Nephron progenitor cell (in vitro differentiated cells): ENCODE measurements at regions not wholly inside any gene's neighbourhood (a gene's known extent, or its start where the extent isn't known, plus 50 kb on each side); places are given as distances from the start of the nearest gene placed in this dataset.

Source experiments
- DNase-seq: peaks from one replicate; pipeline ENCODE4 v3.0.0; 2021
- H3K27ac Mint-ChIP-seq: 2 replicates; pipeline ENCODE4 v1.8.0; 2021; ENCODE audit warnings: mild to moderate bottlenecking, moderate library complexity, mixed read lengths
- H3K27me3 Mint-ChIP-seq: 2 replicates; pipeline ENCODE4 v1.8.0; 2021; ENCODE audit warnings: mild to moderate bottlenecking, low read depth, mixed read lengths; ENCODE audit not compliant: poor library complexity
- H3K36me3 Mint-ChIP-seq: 2 replicates; pipeline ENCODE4 v1.8.0; 2021; ENCODE audit warnings: low read depth, mixed read lengths
- H3K4me1 Mint-ChIP-seq: 2 replicates; pipeline ENCODE4 v1.8.0; 2021; ENCODE audit warnings: mixed read lengths
- H3K4me3 Mint-ChIP-seq: 2 replicates; pipeline ENCODE4 v1.8.0; 2021; ENCODE audit warnings: mild to moderate bottlenecking, moderate library complexity, mixed read lengths
- H3K9me3 Mint-ChIP-seq: 2 replicates; pipeline ENCODE4 v1.8.0; 2021; ENCODE audit warnings: mild to moderate bottlenecking, moderate library complexity, mixed read lengths
- CTCF ChIP-seq: fragments of 200-600 bp; sonication (generic); IDR thresholded peaks from 2 replicates; pipeline ENCODE4 v1.5.0; 2021; ENCODE audit warnings: antibody characterized with exemption

DNA sequence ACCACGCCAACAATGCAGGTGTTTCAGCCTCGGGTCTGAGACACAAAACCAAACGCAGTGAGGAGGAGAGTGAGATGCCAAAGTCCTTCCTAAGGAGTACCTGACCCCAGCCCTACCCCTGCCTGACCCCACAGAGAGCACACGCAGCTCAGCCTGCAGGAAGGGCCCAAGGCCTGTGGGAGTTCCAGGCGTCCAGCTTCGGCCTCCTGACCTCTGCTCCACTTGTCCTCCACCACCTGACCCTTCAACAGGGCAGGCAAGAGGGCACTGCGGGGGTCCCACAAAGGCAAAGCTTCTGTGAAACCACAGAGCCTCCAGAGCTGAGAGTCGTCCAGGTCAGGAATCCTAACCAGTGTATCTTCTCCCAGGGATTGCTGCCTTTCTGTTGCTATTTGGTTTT lies 122.0 kb upstream of the PPP2R2D start:
- Mint-ChIP-seq H3K4me3 (no peak overlapping the region), H3K36me3 (peaks cover 15% of the 10 kb centered on the region), H3K27me3 (peaks cover 26% of the 10 kb centered on the region), H3K4me1 (peaks cover 33% of the 10 kb centered on the region), H3K9me3 (peaks cover 75% of the 10 kb centered on the region), H3K27ac (peak overlapping the region; percentile 36)
- no peak for TF ChIP-seq CTCF
- no peak for DNase-seq

DNA sequence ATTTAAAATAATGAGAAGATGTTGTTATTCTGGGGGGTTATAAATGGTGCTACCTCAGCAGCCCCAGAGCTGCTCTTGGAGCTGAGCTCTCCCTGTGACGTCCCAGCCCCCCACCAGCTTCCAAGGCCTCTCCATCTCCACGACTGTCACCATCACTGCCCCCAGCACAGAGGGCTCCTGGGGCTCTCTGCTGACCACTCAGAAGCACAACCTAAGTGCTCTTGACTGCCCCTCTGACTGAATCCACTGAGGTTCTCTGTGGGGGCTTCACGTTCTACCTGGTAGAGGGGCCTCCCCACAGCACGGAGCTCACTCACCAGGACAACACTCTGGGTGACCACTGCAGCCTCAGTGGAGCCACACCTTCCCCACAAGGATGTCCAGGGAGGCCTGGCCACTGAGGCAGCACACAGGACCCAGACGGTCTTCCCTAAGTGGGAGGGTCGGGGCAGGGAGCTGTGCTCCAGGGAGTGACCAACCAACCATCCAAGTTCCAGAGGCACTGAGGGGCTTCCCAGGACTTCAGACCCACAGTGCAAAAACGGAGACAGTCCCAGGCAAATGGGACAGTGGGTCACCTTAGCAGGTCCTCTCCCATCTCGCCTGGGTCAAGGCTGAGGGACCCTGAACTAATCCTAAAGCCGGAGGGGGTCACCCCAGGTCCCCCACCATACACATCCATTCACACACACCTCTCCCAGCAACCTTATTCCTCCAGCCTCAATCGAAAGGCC lies 121.0 kb upstream of the PPP2R2D start:
- peaks cover 25% of the 10 kb centered on the region for H3K4me1 Mint-ChIP-seq
- peaks cover 25% of the 10 kb centered on the region for H3K27me3 Mint-ChIP-seq
- H3K36me3 Mint-ChIP-seq: peaks cover 17% of the 10 kb centered on the region
- DNase-seq: no peak
- peaks cover 84% of the 10 kb centered on the region for H3K9me3 Mint-ChIP-seq
- no peak for TF ChIP-seq CTCF
- no peak overlapping the region for H3K4me3 Mint-ChIP-seq
- no peak overlapping the region for H3K27ac Mint-ChIP-seq

DNA sequence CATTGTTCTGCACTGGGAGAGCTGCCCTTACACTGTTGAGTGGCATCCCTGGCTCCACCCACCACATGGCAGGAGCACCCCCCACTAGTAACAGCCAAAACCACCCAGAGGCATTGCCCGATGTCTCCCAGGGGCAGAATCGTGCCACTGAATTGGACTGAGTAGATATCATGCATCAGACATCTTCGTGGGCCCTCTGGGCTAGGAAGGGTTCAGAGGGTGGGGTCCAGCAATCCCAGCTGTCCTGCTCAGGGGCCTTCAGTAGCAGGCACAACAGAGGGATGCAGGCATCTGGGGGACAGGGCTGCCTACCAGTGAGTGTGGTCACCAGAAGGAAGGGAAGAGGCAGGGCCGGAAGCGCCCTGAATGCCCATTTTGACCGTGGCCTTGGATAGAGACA lies 119.7 kb upstream of the PPP2R2D start:
- peaks cover 22% of the 10 kb centered on the region for H3K27me3 Mint-ChIP-seq
- peaks cover 24% of the 10 kb centered on the region for H3K4me1 Mint-ChIP-seq
- H3K9me3 Mint-ChIP-seq: peaks cover 82% of the 10 kb centered on the region
- TF ChIP-seq CTCF: no peak
- no peak for DNase-seq
- H3K4me3 Mint-ChIP-seq: no peak overlapping the region
- H3K27ac Mint-ChIP-seq: no peak overlapping the region
- peaks cover 22% of the 10 kb centered on the region for H3K36me3 Mint-ChIP-seq

DNA sequence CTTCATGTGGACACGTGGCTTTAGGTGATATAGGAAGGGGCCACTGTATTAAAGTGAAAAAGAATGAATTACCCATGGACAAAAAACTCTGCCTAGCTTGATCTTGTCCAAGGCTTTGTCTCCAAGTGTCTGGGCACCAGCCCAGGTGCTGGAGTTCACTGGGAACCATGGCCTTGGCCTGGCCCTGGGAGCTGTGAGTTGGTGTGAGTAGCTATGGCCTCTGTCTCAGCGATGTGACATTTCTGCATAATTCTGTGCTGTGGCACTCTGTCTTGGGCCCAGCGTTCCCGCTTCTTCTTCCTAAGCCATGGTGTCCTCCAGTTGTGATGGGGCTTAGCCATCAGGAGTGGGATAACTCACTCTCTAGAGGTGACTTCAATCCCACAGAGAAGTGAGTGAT lies 119.0 kb upstream of the PPP2R2D start:
- H3K4me1 Mint-ChIP-seq: peaks cover 19% of the 10 kb centered on the region
- peaks cover 22% of the 10 kb centered on the region for H3K27me3 Mint-ChIP-seq
- H3K4me3 Mint-ChIP-seq: no peak overlapping the region

DNA sequence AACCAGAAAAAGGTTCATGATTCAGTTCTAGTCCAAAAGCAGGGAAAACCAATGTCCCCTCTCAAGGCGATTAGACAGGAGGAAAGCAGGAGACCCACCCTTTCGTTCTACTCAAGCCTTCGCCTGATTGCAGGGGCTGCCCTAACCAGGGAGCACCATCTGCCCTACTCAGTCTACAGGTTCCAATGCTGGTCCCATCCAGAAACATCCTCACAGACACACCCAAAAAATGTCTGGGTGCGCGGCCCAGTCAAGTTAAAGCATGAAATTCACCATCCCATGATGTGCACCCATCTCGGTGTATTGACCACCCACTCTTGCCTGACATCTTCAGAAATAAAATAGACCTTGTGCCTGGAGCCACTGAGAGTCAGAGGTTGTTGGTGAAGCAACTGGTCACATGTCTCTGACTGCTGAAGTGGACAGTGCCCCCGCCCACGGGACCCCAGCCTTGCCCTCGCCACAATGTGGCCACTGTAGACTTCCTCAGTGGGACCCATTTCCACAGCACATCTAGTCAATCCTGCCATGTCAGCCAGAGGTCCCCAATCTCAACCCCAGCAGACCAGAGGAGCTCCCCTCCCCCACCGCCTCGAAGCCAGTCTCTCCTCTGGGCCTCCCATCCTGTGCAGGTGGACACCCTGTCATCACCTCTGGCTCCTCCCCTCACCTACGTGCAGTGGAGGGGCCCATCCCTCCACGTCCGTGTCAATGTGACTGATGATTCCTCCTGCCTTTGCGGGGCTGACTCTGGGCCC lies 116.3 kb upstream of the PPP2R2D start:
- Mint-ChIP-seq H3K4me3 (no peak overlapping the region), H3K9me3 (peaks cover 49% of the 10 kb centered on the region), H3K36me3 (peaks cover 7% of the 10 kb centered on the region), H3K27me3 (peaks cover 15% of the 10 kb centered on the region), H3K27ac (peak overlapping the region; percentile 46), H3K4me1 (peaks cover 32% of the 10 kb centered on the region)
- TF ChIP-seq CTCF: no peak
- no peak for DNase-seq

More for the DNA sequence above, 119.0 kb upstream of the PPP2R2D start:
- Mint-ChIP-seq H3K27ac (no peak overlapping the region), H3K9me3 (peaks cover 75% of the 10 kb centered on the region), H3K36me3 (peaks cover 18% of the 10 kb centered on the region)
- DNase-seq: no peak
- no peak for TF ChIP-seq CTCF

GRCh38 chr10:131785121-131785460 lies 115.7 kb upstream of the PPP2R2D start:
- Mint-ChIP-seq H3K9me3 (peaks cover 49% of the 10 kb centered on the region), H3K36me3 (peaks cover 7% of the 10 kb centered on the region), H3K4me3 (no peak overlapping the region), H3K27ac (peak overlapping the region; percentile 46), H3K27me3 (peaks cover 17% of the 10 kb centered on the region), H3K4me1 (peaks cover 32% of the 10 kb centered on the region)
- no peak for TF ChIP-seq CTCF
- DNase-seq: no peak
